ENCODE measurements at regions not wholly inside any gene's neighbourhood (a gene's known extent, or its start where the extent isn't known, plus 50 kb on each side); places are given as distances from the start of the nearest gene placed in this dataset.

GRCh38 chr7:10793995-10794775, 179.5 kb upstream of the PHF14 start:
- no CpG with 5 or more reads among the region's 6 CpGs for WGBS (ENCODE audit: insufficient coverage)
- DNase-seq (ENCODE audit: low read depth in 4 of 6, low spot score in 6 of 6): no peak
- Histone ChIP-seq H3K27ac (ENCODE audit: low read depth, low read length) (no peak overlapping the region), H3K36me3 (ENCODE audit: control insufficient read depth, insufficient read depth, low read length) (no peaks in the 10 kb centered on the region), H3K9me3 (ENCODE audit: control insufficient read depth, insufficient read depth, low read length) (no peaks in the 10 kb centered on the region), H3K4me1 (ENCODE audit: control insufficient read depth, insufficient read depth, low read length) (no peaks in the 10 kb centered on the region), H3K27me3 (ENCODE audit: control insufficient read depth, insufficient read depth, low read length) (no peaks in the 10 kb centered on the region), H3K4me3 (ENCODE audit: low read depth, low read length) (no peak overlapping the region)

- H3K4me1 ChIP-seq (ENCODE audit: control insufficient read depth, insufficient read depth, low read length): no peaks in the 10 kb centered on the region
- no peaks in the 10 kb centered on the region for H3K9me3 ChIP-seq (ENCODE audit: control insufficient read depth, insufficient read depth, low read length)
- no peaks in the 10 kb centered on the region for H3K36me3 ChIP-seq (ENCODE audit: control insufficient read depth, insufficient read depth, low read length)
- WGBS (ENCODE audit: insufficient coverage): no CpG with 5 or more reads among the region's 1 CpG
- no peak overlapping the region for H3K27ac ChIP-seq (ENCODE audit: low read depth, low read length)
- no peak overlapping the region for H3K4me3 ChIP-seq (ENCODE audit: low read depth, low read length)
- DNase-seq (ENCODE audit: low read depth in 4 of 6, low spot score in 6 of 6): no peak
- H3K27me3 ChIP-seq (ENCODE audit: control insufficient read depth, insufficient read depth, low read length): no peaks in the 10 kb centered on the region
Measured at GRCh38 chr7:10797157-10797556, 176.5 kb upstream of the PHF14 start.

GRCh38 chr7:10798044-10798443, 175.6 kb upstream of the PHF14 start:
- Histone ChIP-seq H3K27me3 (ENCODE audit: control insufficient read depth, insufficient read depth, low read length) (no peaks in the 10 kb centered on the region), H3K36me3 (ENCODE audit: control insufficient read depth, insufficient read depth, low read length) (no peaks in the 10 kb centered on the region), H3K27ac (ENCODE audit: low read depth, low read length) (no peak overlapping the region), H3K4me1 (ENCODE audit: control insufficient read depth, insufficient read depth, low read length) (no peaks in the 10 kb centered on the region), H3K9me3 (ENCODE audit: control insufficient read depth, insufficient read depth, low read length) (no peaks in the 10 kb centered on the region), H3K4me3 (ENCODE audit: low read depth, low read length) (no peak overlapping the region)
- WGBS (ENCODE audit: insufficient coverage): 100% methylated on average over 5 of the region's 6 CpGs
- no peak for DNase-seq (ENCODE audit: low read depth in 4 of 6, low spot score in 6 of 6)

GRCh38 chr7:10799475-10799874, 174.2 kb upstream of the PHF14 start:
- no peak overlapping the region for H3K27ac ChIP-seq (ENCODE audit: low read depth, low read length)
- H3K4me1 ChIP-seq (ENCODE audit: control insufficient read depth, insufficient read depth, low read length): no peaks in the 10 kb centered on the region
- H3K27me3 ChIP-seq (ENCODE audit: control insufficient read depth, insufficient read depth, low read length): no peaks in the 10 kb centered on the region
- no peak for DNase-seq (ENCODE audit: low read depth in 4 of 6, low spot score in 6 of 6)
- H3K9me3 ChIP-seq (ENCODE audit: control insufficient read depth, insufficient read depth, low read length): no peaks in the 10 kb centered on the region
- H3K36me3 ChIP-seq (ENCODE audit: control insufficient read depth, insufficient read depth, low read length): no peaks in the 10 kb centered on the region
- no CpG with 5 or more reads among the region's 5 CpGs for WGBS (ENCODE audit: insufficient coverage)
- no peak overlapping the region for H3K4me3 ChIP-seq (ENCODE audit: low read depth, low read length)

- WGBS (ENCODE audit: insufficient coverage): 90% methylated on average over 3 of the region's 4 CpGs
- Histone ChIP-seq H3K36me3 (ENCODE audit: control insufficient read depth, insufficient read depth, low read length) (no peaks in the 10 kb centered on the region), H3K4me1 (ENCODE audit: control insufficient read depth, insufficient read depth, low read length) (no peaks in the 10 kb centered on the region), H3K27ac (ENCODE audit: low read depth, low read length) (no peak overlapping the region), H3K9me3 (ENCODE audit: control insufficient read depth, insufficient read depth, low read length) (no peaks in the 10 kb centered on the region), H3K4me3 (ENCODE audit: low read depth, low read length) (no peak overlapping the region), H3K27me3 (ENCODE audit: control insufficient read depth, insufficient read depth, low read length) (no peaks in the 10 kb centered on the region)
- no peak for DNase-seq (ENCODE audit: low read depth in 4 of 6, low spot score in 6 of 6)
Measured at GRCh38 chr7:10802011-10802410, 171.7 kb upstream of the PHF14 start.

GRCh38 chr7:10802526-10802925, 171.1 kb upstream of the PHF14 start:
- Histone ChIP-seq H3K9me3 (ENCODE audit: control insufficient read depth, insufficient read depth, low read length) (no peaks in the 10 kb centered on the region), H3K27me3 (ENCODE audit: control insufficient read depth, insufficient read depth, low read length) (no peaks in the 10 kb centered on the region), H3K4me1 (ENCODE audit: control insufficient read depth, insufficient read depth, low read length) (no peaks in the 10 kb centered on the region), H3K27ac (ENCODE audit: low read depth, low read length) (no peak overlapping the region), H3K36me3 (ENCODE audit: control insufficient read depth, insufficient read depth, low read length) (no peaks in the 10 kb centered on the region), H3K4me3 (ENCODE audit: low read depth, low read length) (no peak overlapping the region)
- no peak for DNase-seq (ENCODE audit: low read depth in 4 of 6, low spot score in 6 of 6)
- 100% methylated on average over 2 of the region's 2 CpGs for WGBS (ENCODE audit: insufficient coverage)

GRCh38 chr7:10803720-10804119, 170.0 kb upstream of the PHF14 start:
- H3K36me3 ChIP-seq (ENCODE audit: control insufficient read depth, insufficient read depth, low read length): no peaks in the 10 kb centered on the region
- peak in 1 of 6 donors; percentile 52 for DNase-seq (ENCODE audit: low read depth in 4 of 6, low spot score in 6 of 6)
- no peaks in the 10 kb centered on the region for H3K9me3 ChIP-seq (ENCODE audit: control insufficient read depth, insufficient read depth, low read length)
- no peak overlapping the region for H3K27ac ChIP-seq (ENCODE audit: low read depth, low read length)
- H3K27me3 ChIP-seq (ENCODE audit: control insufficient read depth, insufficient read depth, low read length): no peaks in the 10 kb centered on the region
- H3K4me1 ChIP-seq (ENCODE audit: control insufficient read depth, insufficient read depth, low read length): no peaks in the 10 kb centered on the region
- 100% methylated on average over 1 of the region's 4 CpGs for WGBS (ENCODE audit: insufficient coverage)
- H3K4me3 ChIP-seq (ENCODE audit: low read depth, low read length): no peak overlapping the region

- Histone ChIP-seq H3K27ac (ENCODE audit: low read depth, low read length) (no peak overlapping the region), H3K9me3 (ENCODE audit: control insufficient read depth, insufficient read depth, low read length) (no peaks in the 10 kb centered on the region), H3K4me1 (ENCODE audit: control insufficient read depth, insufficient read depth, low read length) (no peaks in the 10 kb centered on the region), H3K36me3 (ENCODE audit: control insufficient read depth, insufficient read depth, low read length) (no peaks in the 10 kb centered on the region), H3K27me3 (ENCODE audit: control insufficient read depth, insufficient read depth, low read length) (no peaks in the 10 kb centered on the region), H3K4me3 (ENCODE audit: low read depth, low read length) (no peak overlapping the region)
- 74% methylated on average over 2 of the region's 5 CpGs for WGBS (ENCODE audit: insufficient coverage)
- DNase-seq (ENCODE audit: low read depth in 4 of 6, low spot score in 6 of 6): no peak
Measured at GRCh38 chr7:10804770-10805169, 168.9 kb upstream of the PHF14 start.

GRCh38 chr7:10815546-10815945, 158.1 kb upstream of the PHF14 start:
- no peaks in the 10 kb centered on the region for H3K27me3 ChIP-seq (ENCODE audit: control insufficient read depth, insufficient read depth, low read length)
- no peaks in the 10 kb centered on the region for H3K9me3 ChIP-seq (ENCODE audit: control insufficient read depth, insufficient read depth, low read length)
- no peak for DNase-seq (ENCODE audit: low read depth in 4 of 6, low spot score in 6 of 6)
- H3K27ac ChIP-seq (ENCODE audit: low read depth, low read length): no peak overlapping the region
- H3K36me3 ChIP-seq (ENCODE audit: control insufficient read depth, insufficient read depth, low read length): no peaks in the 10 kb centered on the region
- no CpG with 5 or more reads among the region's 3 CpGs for WGBS (ENCODE audit: insufficient coverage)
- H3K4me3 ChIP-seq (ENCODE audit: low read depth, low read length): no peak overlapping the region
- no peaks in the 10 kb centered on the region for H3K4me1 ChIP-seq (ENCODE audit: control insufficient read depth, insufficient read depth, low read length)

- no peaks in the 10 kb centered on the region for H3K36me3 ChIP-seq (ENCODE audit: control insufficient read depth, insufficient read depth, low read length)
- H3K9me3 ChIP-seq (ENCODE audit: control insufficient read depth, insufficient read depth, low read length): no peaks in the 10 kb centered on the region
- H3K4me3 ChIP-seq (ENCODE audit: low read depth, low read length): no peak overlapping the region
- no peak for DNase-seq (ENCODE audit: low read depth in 4 of 6, low spot score in 6 of 6)
- H3K27ac ChIP-seq (ENCODE audit: low read depth, low read length): no peak overlapping the region
- H3K27me3 ChIP-seq (ENCODE audit: control insufficient read depth, insufficient read depth, low read length): no peaks in the 10 kb centered on the region
- H3K4me1 ChIP-seq (ENCODE audit: control insufficient read depth, insufficient read depth, low read length): no peaks in the 10 kb centered on the region
- WGBS (ENCODE audit: insufficient coverage): no CpG with 5 or more reads among the region's 4 CpGs
Measured at GRCh38 chr7:10821156-10821555, 152.5 kb upstream of the PHF14 start.
